ENCODE measurements at regions not wholly inside any gene's neighbourhood (a gene's known extent, or its start where the extent isn't known, plus 50 kb on each side); places are given as distances from the start of the nearest gene placed in this dataset.

DNA sequence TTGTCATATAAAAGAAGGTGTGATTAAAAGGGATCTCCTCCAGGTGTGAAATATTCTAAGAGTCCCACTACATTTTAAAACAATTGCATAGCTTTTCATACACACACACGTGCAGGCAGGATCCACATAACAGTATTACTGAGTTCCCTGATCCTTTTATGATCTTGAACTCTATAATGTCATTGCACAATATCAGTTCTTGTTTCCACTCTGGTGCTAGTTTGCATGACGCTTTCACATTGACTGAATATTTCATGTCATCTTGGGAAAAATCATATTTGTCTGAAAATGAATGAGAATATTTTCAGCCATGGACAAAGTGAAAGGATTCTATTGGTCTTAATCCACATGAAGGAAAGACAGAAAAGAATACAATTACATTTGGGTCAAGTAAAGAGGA lies 703.8 kb downstream of the CDH8 start:
- no peak for DNase-seq (ENCODE audit: low read depth in 2 of 3, low spot score in 1 of 3)

- DNase-seq (ENCODE audit: low read depth in 2 of 3, low spot score in 1 of 3), result no peak
Measured at GRCh38 chr16:61324044-61324443, 712.2 kb downstream of the CDH8 start.

- no peak for DNase-seq (ENCODE audit: low read depth in 2 of 3, low spot score in 1 of 3)
Measured at GRCh38 chr16:61323456-61323855, 712.8 kb downstream of the CDH8 start.

DNA sequence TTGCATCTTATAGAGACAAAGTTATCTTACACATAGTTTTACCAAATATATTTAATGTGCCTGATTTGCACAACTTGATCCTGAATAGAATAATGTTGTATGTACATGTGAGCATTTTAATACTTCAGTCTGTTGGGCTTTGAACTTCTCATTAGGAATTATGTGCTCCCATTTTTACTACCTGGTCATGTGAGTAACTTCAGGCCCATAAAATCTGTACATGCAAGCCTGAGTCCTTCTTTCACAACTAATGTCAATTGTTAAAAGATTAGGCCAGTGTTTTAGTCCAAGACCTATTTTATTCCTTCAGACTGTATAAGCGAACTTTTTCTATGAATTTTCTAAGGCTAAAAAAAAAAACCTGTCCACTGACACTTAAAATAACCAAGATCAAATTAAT lies 715.4 kb downstream of the CDH8 start:
- DNase-seq (ENCODE audit: low read depth in 2 of 3, low spot score in 1 of 3), result no peak

- no peak for DNase-seq (ENCODE audit: low read depth in 2 of 3, low spot score in 1 of 3)
Measured at GRCh38 chr16:61313931-61314330, 722.3 kb downstream of the CDH8 start.

DNA sequence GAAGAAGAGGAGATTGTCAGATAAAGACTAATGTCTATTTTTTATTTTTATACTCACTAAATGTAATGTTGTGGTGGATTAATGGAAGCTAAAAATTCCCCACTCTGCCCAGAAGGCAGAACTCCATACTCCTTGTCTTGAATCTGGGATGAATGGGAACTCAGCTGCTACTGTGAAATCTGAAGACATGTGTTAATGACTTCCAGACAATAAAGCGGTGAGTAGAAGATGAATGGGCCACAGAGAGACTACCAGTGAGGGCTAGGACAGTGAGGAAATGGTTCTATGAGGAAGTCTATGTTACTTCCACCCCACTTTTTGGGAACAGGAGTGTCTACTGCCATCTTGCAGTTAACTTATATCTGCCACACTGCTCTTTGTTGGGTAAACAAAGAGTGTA lies 726.9 kb downstream of the CDH8 start:
- DNase-seq (ENCODE audit: low read depth in 2 of 3, low spot score in 1 of 3), result no peak

DNA sequence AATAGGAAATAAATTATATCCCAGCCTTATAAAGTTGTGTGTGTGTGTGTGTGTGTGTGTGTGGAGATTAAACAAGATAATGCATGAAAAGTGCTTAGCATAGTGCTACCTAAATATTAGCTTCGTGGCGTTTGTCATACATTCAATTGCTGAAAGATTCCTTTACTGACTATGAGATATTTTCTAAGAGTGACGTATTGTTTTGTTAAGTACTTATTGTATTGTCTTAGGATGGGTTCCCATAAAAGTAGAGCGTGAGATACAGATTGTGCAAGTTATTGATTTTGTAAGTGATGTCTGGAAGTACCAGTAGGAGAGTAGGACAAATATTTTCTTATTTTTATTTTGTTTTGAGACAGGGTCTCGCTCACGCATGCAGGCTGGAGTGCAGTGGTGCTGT lies 730.0 kb downstream of the CDH8 start:
- DNase-seq (ENCODE audit: low read depth in 2 of 3, low spot score in 1 of 3), result no peak

DNA sequence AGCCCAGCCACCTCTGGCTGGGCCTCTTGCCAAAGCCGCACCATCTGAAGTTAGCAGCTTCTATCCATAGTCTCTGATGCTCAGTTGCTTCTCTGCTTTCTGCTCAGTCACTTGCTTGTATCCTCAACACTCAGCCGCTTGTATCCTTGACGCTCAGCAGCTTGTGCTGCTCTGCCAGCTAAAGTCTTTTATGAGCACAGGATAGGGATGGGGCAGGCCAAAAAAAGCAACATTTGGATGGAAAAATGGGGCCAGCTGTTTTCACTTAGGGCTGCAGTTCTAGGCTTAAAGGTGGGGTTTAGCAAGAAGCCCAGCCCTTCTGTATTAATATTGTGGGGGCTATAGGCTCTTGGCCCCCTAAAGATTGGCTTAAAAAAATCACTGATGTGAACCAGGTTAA lies 739.4 kb downstream of the CDH8 start:
- DNase-seq (ENCODE audit: low read depth in 2 of 3, low spot score in 1 of 3), result no peak

GRCh38 chr16:61296305-61296704 lies 739.9 kb downstream of the CDH8 start:
- DNase-seq (ENCODE audit: low read depth in 2 of 3, low spot score in 1 of 3), result no peak

DNA sequence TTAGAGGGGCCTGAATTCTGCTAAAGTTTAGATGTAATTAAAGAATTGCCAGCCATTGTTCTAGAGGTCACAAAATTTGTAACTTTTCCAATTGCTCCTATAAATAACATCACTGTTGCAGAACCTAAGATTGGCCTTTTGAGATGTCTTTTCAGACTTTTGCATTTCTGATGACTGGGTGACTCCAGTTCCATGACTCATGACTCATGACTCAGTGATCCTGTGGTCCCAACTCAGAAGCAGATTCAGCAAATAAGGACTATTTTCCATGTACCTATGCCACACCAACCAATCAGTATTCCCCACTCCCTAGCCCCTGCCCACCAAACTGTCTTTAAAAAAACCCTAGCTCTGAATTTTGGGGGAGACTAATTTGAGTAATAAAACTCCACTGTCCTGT lies 740.9 kb downstream of the CDH8 start:
- DNase-seq (ENCODE audit: low read depth in 2 of 3, low spot score in 1 of 3), result no peak

GRCh38 chr16:61289141-61289540 lies 747.1 kb downstream of the CDH8 start:
- DNase-seq (ENCODE audit: low read depth in 2 of 3, low spot score in 1 of 3), result no peak

GRCh38 chr16:61277849-61278248 lies 758.4 kb downstream of the CDH8 start:
- no peak for DNase-seq (ENCODE audit: low read depth in 2 of 3, low spot score in 1 of 3)

DNA sequence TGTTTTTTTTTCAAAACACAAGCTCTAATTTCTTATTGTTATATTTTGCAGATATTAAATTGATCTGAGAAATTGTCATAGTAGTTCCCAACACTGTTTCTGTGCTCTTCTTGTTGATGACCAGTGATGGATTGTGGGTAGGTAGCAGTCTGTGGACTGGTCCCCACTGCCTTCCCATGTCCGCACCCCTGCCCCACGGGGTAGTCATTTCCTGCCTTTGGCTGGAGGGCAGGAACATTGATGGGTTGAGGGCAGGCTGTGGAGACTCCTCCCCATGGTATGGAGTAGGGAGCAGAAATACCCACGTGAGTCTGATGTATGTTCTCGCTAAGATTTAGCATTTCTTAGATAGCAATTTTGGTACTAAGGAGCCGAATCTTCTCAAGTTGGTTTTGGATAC lies 762.0 kb downstream of the CDH8 start:
- no peak for DNase-seq (ENCODE audit: low read depth in 2 of 3, low spot score in 1 of 3)

- DNase-seq (ENCODE audit: low read depth in 2 of 3, low spot score in 1 of 3), result no peak
Measured at GRCh38 chr16:61270726-61271125, 765.5 kb downstream of the CDH8 start.

DNA sequence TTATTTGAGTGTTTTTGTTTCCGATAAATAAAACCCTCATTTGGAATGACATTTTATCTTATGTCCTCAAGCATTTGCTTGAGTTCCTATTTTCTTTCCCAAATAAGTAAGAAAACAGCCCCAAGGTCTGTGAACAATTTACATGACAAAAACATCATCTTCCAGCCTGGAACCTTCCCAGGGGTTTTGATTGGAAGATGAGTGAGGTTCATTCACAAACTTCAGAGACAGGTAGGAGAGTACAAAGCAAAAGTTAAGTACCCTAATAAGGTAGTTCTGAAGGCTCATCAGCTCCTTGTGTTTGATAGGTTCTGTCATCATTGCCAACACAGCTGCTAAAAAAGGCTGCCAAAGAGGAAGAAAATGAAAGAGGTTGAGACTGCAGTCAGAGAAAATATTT lies 772.8 kb downstream of the CDH8 start:
- no peak for DNase-seq (ENCODE audit: low read depth in 2 of 3, low spot score in 1 of 3)

DNA sequence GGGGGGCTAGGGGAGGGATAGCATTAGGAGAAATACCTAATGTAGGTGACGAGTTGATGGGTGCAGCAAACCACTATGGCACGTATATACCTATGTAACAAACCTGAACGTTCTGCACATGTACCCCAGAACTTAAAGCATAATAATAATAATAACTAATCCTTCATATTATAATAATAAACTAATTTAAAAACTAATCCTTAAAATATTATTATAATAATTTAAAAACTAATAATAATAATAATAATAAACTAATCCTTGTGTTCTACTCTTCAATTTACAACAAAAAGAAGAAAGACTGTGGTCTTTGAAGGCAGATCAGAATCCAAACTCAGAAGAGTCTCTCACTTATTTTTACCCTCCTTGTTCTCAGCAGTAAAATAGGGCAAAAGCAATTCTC lies 774.9 kb downstream of the CDH8 start:
- DNase-seq (ENCODE audit: low read depth in 2 of 3, low spot score in 1 of 3), result no peak

- DNase-seq (ENCODE audit: low read depth in 2 of 3, low spot score in 1 of 3), result no peak
Measured at GRCh38 chr16:61246592-61246991, 789.6 kb downstream of the CDH8 start.

DNA sequence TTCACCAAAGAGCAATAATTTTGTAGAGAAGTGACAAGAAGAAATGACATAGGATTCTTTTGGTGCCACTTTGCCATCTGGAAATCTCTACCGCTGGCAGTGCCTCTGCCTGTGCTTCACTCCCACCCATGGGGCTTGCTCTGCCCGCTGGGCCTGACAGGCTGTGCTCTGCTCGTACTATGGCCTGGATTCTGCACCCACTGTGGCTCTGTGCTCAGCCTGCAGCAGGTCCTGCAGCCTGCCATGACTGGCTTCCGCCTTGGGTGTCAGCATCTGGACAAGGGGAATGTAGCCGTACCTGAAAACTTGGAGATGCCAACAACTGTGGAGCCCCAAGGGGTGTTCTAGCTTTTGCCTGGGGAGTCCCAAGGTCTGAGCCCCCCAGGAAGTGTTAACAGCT lies 792.3 kb downstream of the CDH8 start:
- DNase-seq (ENCODE audit: low read depth in 2 of 3, low spot score in 1 of 3), result no peak

DNA sequence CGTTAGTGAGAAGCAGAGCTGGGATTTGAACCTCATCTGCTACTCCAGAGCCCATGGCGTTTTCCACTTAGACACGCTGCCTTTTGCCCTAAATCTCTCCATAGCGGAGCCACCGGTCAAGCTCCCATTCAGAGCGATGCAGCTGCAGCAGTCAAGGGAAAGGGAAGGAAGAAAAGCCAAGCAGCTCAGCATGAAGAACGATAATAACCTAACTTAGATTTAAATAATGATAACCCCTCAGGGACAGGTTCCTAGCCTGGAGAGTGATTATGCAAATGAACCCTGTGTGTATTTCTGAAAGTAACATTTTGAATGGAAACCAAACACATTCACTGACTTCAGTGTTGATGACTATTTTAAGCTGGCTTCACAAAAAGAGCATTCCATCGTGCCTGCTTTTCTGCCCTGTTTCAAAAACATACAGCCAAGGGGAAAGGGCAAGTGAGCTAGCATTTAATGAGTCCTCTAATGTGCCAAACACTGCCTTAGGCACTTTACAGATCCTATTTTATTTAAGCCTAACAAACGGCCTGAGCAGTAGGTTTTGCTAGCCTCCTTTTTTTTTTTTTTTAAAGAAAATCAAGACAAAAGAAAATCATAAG lies 798.3 kb downstream of the CDH8 start:
- no peak for DNase-seq (ENCODE audit: low read depth in 2 of 3, low spot score in 1 of 3)

DNA sequence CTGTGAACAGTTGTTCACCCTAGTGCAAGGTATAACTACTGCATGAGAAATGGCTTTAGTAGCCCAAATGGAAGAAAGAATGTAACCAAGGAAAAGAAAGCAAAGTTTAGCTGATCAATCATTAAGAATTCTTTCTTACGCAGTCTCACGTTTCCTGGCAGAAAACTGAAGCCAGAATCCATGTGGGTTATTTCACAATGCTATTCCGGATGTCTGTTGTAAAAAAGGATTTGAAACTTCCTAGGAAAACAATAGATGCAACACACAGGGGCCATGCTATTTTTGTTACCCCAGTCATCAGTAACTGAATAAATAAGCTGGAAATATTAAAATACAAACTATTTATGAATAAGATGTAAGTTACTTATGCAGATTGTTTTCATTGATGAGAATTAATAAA lies 802.5 kb downstream of the CDH8 start:
- no peak for DNase-seq (ENCODE audit: low read depth in 2 of 3, low spot score in 1 of 3)

DNA sequence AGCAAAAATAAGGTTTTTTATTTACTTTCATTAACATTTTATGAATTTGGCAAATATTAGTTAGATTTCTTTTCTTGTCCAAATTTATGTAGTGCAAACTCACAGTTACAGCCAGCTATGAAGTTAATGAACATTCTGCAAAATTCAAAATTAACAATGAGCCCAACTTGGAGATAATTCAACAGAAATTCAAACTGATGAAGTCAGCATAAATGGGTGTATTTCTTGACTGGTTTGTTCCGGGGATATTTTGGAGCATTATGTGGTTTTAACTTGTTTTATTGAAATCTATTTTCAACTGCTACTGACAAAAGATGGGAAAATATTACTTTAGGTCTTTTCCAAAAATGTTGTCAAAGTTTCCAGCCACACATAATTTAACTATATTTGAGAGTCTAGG lies 807.9 kb downstream of the CDH8 start:
- no peak for DNase-seq (ENCODE audit: low read depth in 2 of 3, low spot score in 1 of 3)

DNA sequence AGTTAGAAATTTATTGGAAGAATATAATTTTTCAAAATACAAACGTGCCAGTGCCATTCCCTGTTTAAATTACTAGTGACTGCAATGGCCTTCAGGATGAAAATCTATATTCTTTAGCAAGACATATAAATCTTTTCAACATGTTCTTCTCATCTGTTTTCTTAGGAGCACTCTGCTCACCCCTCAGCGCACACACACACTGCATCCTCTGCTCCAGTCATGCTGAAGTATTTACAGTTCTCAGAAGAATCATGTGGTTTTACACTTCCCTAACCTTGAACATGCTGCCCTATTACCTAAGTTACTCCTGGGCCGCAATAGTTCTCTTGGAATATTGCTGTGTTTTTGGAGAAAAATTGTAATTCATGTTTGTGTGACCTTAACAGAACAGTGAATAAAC lies 820.6 kb downstream of the CDH8 start:
- no peak for DNase-seq (ENCODE audit: low read depth in 2 of 3, low spot score in 1 of 3)

- DNase-seq (ENCODE audit: low read depth in 2 of 3, low spot score in 1 of 3), result no peak
Measured at GRCh38 chr16:61214780-61215179, 821.5 kb downstream of the CDH8 start.

DNA sequence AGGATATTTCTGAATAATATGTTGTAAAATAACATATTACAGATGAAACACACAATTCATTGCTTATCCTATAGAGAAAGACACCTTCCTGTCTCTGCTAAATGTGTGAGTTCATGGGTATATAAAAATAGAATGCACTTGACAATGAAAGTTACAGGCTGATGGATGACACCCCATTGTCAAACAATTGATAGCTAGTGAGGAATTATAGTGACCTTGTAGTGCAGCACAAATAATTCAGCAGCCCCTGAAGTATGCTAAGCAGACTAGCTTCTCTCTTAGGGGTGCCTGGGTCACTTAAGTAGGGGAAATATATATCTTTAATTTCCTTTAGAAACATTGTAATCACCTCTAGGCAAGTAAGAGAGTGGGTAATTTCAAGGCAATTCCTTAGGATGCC lies 826.2 kb downstream of the CDH8 start:
- DNase-seq (ENCODE audit: low read depth in 2 of 3, low spot score in 1 of 3), result no peak
